Ishikawa (cell line): ENCODE measurements at regions not wholly inside any gene's neighbourhood (a gene's known extent, or its start where the extent isn't known, plus 50 kb on each side); places are given as distances from the start of the nearest gene placed in this dataset.
A peak's percentile ranks its signal among the peaks of the same experiment; 100 is the strongest.

Experiments
- CEBPB ChIP-seq: IDR thresholded peaks from 2 replicates; pipeline ENCODE4 v1.6.1; 2012
- CREB1 ChIP-seq: IDR thresholded peaks from 2 replicates; pipeline ENCODE4 v1.6.1; 2012; ENCODE audit warnings: low read depth
- EGR1 ChIP-seq: IDR thresholded peaks from 2 replicates; pipeline ENCODE4 v1.6.1; 2012
- EP300 ChIP-seq: IDR thresholded peaks from 2 replicates; pipeline ENCODE4 v1.6.1; 2012; ENCODE audit warnings: borderline replicate concordance
- FOXM1 ChIP-seq: IDR thresholded peaks from 2 replicates; pipeline ENCODE4 v1.6.1; 2012; ENCODE audit warnings: low read depth, borderline replicate concordance
- NFIC ChIP-seq: IDR thresholded peaks from 2 replicates; pipeline ENCODE4 v1.6.1; 2012
- RAD21 ChIP-seq: IDR thresholded peaks from 2 replicates; pipeline ENCODE4 v1.6.1; 2012; ENCODE audit warnings: low read depth
- TAF1 ChIP-seq: IDR thresholded peaks from 2 replicates; pipeline ENCODE4 v1.6.1; 2012; ENCODE audit warnings: low read depth, mild to moderate bottlenecking
- TCF12 ChIP-seq: IDR thresholded peaks from 2 replicates; pipeline ENCODE4 v1.6.1; 2012; ENCODE audit warnings: low read depth
- TEAD4 ChIP-seq: IDR thresholded peaks from 2 replicates; pipeline ENCODE4 v1.6.1; 2012
- YY1 ChIP-seq: IDR thresholded peaks from 2 replicates; pipeline ENCODE4 v1.6.1; 2012; ENCODE audit warnings: low read depth
- ZBTB7A ChIP-seq: IDR thresholded peaks from 2 replicates; pipeline ENCODE4 v1.6.1; 2012; ENCODE audit warnings: low read depth
- TF ChIP-seq, protein P1 (sequence below): IDR thresholded peaks from 2 replicates; pipeline ENCODE4 v1.6.1; 2012; ENCODE audit warnings: low read depth, mild to moderate bottlenecking
- TF ChIP-seq, protein P2 (sequence below): IDR thresholded peaks from 2 replicates; pipeline ENCODE4 v1.6.1; 2012
- TF ChIP-seq, protein P3 (sequence below): IDR thresholded peaks from 2 replicates; pipeline ENCODE4 v1.6.1; 2012

DNA sequence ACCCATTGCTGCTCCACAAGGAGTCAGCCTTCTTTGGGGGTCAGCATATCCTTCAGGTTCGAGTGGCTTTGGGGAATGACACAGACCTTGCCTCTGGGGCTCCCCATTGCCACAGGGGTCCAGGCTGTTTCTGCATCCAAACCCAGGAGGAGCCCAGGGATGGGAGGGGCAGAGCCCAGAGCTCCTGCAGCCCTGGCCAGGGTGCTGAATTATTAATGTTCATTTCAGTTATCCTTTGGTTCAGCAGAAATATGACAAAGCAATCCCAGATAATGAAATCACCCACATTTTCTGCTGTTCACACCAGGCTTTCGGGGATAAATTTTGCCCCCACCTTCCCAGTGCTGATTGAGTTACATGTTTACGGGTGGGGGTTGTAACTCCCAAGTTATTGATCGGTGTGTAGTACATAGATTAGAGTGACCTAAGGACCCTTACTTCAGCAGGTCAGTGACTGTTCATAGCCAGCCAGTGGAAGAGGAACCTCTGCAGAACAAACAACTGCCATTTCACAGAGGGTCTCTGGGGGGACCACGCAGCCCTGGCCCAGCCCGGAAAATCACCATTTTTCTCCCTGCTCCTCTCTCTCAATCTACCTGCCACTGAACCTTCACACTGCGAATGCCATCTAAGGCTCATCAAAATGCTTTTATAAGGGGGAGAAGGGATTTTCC lies 240.3 kb upstream of the N4BP1 start:
- TF ChIP-seq TAF1: no peak
- no peak for TF ChIP-seq EP300
- TF ChIP-seq, protein P1, sequence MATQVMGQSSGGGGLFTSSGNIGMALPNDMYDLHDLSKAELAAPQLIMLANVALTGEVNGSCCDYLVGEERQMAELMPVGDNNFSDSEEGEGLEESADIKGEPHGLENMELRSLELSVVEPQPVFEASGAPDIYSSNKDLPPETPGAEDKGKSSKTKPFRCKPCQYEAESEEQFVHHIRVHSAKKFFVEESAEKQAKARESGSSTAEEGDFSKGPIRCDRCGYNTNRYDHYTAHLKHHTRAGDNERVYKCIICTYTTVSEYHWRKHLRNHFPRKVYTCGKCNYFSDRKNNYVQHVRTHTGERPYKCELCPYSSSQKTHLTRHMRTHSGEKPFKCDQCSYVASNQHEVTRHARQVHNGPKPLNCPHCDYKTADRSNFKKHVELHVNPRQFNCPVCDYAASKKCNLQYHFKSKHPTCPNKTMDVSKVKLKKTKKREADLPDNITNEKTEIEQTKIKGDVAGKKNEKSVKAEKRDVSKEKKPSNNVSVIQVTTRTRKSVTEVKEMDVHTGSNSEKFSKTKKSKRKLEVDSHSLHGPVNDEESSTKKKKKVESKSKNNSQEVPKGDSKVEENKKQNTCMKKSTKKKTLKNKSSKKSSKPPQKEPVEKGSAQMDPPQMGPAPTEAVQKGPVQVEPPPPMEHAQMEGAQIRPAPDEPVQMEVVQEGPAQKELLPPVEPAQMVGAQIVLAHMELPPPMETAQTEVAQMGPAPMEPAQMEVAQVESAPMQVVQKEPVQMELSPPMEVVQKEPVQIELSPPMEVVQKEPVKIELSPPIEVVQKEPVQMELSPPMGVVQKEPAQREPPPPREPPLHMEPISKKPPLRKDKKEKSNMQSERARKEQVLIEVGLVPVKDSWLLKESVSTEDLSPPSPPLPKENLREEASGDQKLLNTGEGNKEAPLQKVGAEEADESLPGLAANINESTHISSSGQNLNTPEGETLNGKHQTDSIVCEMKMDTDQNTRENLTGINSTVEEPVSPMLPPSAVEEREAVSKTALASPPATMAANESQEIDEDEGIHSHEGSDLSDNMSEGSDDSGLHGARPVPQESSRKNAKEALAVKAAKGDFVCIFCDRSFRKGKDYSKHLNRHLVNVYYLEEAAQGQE: peak; percentile 82
- TF ChIP-seq, protein P2, sequence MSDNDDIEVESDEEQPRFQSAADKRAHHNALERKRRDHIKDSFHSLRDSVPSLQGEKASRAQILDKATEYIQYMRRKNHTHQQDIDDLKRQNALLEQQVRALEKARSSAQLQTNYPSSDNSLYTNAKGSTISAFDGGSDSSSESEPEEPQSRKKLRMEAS: no peak

DNA sequence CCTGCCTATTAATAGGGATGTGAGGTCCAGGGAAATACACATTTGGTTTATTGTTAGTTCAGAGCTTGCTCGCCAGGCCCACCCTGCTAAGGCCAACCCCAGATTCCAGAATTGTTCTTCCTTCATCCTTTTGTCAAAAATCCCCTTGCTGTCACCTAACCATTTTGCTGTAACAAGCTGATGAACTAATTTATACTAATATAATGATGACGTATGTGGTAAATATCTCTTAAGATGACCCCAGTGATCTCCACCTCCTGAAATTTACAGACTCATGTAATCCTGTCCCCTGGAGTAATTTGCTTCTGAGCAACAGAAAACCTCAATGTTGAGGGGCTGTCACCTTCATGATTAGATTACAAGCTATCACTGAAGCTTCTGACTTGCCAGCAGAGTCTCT lies 236.3 kb upstream of the N4BP1 start:
- no peak for TF ChIP-seq EP300
- TF ChIP-seq TAF1: no peak
- TF ChIP-seq, protein P2: no peak
- no peak for TF ChIP-seq NFIC
- TF ChIP-seq TCF12: no peak
- TF ChIP-seq, protein P3, sequence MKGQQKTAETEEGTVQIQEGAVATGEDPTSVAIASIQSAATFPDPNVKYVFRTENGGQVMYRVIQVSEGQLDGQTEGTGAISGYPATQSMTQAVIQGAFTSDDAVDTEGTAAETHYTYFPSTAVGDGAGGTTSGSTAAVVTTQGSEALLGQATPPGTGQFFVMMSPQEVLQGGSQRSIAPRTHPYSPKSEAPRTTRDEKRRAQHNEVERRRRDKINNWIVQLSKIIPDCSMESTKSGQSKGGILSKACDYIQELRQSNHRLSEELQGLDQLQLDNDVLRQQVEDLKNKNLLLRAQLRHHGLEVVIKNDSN: no peak
- TF ChIP-seq FOXM1: no peak
- no peak for TF ChIP-seq CEBPB
- TF ChIP-seq, protein P1: no peak
- no peak for TF ChIP-seq EGR1
- no peak for TF ChIP-seq ZBTB7A
- TF ChIP-seq CREB1: no peak
- TF ChIP-seq YY1: no peak

DNA sequence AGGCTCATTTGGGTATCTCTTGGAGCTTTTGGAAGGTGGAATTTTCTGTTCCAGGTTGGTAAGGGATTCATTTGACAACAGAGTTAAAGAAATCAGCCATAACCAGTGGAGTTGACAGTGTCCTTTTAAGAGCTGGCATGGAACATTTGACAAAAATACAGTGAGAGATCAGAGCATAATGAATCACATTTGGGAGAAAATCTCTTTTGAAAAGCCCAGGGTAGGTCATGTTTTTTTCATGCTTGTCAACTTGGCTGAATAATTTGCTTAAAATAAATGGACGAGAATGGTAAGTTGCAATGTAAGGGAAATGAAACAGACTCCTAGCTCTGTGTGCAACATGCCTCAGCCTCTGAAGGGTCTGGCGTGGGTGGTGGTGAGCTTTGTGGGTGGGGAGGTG lies 235.3 kb upstream of the N4BP1 start:
- no peak for TF ChIP-seq EP300
- no peak for TF ChIP-seq NFIC
- TF ChIP-seq TCF12: no peak
- no peak for TF ChIP-seq TEAD4
- TF ChIP-seq, protein P1: no peak
- no peak for TF ChIP-seq YY1
- no peak for TF ChIP-seq CREB1
- TF ChIP-seq, protein P2: no peak
- TF ChIP-seq TAF1: no peak
- no peak for TF ChIP-seq FOXM1
- TF ChIP-seq, protein P3: no peak
- TF ChIP-seq EGR1: no peak

DNA sequence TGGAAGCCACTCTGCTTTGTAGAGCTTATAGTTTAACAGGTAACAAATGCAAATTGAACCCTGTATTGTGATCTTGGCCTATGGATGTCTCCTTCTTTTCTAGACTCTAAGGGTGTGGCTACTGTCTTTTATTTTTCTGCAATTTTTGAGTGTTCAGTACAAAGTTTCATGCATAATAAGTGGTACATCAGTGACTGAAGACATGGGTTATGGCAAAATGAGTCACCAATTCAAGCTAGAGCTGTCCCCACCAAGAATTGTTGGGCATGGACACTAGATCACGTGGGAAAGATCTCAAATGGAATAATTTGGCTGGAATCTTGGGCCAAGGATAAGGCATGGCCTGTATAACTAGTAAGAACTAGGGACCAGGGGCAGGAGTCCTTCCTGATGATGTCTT lies 228.4 kb upstream of the N4BP1 start:
- TF ChIP-seq EP300 (no peak), CEBPB (no peak)

DNA sequence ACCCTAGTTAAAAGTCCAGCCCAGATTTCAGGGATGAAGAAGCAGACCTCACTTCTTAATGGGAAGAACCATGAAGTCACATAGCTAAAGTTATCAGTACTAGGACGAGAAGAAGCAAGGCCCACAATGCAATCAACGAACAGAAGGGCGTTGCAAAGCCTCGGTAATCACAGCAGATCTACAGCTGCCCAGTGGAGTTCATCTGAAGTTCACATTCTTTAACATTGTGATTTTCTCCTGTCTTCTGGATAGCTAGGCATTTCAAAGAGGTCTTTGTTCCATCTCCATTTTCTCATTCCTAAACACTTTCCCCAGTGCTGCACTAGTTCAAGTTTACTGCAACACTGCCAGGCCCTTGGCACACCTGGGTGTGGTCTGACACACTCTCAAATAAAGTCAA lies 226.7 kb upstream of the N4BP1 start:
- TF ChIP-seq YY1 (no peak), EGR1 (no peak), CEBPB (no peak), EP300 (no peak), TEAD4 (no peak), FOXM1 (no peak), TCF12 (no peak), RAD21 (no peak), NFIC (no peak), CREB1 (no peak), TAF1 (no peak), ZBTB7A (no peak)
- TF ChIP-seq, protein P1: no peak
- TF ChIP-seq, protein P3: no peak
- TF ChIP-seq, protein P2: no peak
